ENCODE measurements at regions not wholly inside any gene's neighbourhood (a gene's known extent, or its start where the extent isn't known, plus 50 kb on each side); places are given as distances from the start of the nearest gene placed in this dataset.

DNA sequence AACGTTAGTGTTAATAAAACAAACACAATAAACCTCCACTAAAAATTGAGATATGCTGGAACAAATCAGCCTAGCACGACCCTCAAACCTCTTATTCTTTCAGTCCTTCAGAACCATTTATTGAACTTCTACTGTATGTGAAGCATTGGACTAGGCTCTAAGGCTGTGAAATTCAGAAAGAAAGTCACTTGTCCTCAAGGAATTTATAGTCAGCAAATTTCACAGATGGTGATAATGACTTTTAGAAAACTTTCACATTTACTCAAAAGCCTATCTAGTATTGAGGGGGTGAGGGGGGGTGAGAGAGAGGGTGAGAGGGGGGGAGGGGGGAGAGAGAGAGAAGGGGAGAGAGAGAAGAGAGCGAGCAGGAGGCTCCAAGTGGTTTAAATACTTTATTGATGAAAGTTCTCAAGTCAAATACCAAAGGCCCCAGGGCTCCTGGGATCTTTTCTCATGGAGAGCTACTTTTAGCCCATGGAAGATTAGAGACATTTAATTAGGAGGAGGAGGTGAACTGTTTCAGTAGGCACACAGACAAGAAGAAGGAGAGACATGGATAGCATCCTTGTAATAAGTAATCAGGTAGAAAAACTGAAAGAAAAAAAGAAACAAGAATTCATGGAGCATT, 66.3 kb upstream of the SSX2IP start:
- no TSS peak for BruUV-seq (replicated peaks)
- Histone ChIP-seq H3K4me3 (replicated peaks in 1 of 3; ENCODE audit: insufficient read depth in 1 of 3, low read depth in 1 of 3, low read length in 3 of 3) (no peak overlapping the region), H3K9ac (replicated peaks; ENCODE audit: extremely low read depth, insufficient read depth, low read length) (no peak overlapping the region), H4K20me1 (replicated peaks; ENCODE audit: control insufficient read depth, extremely low read depth, insufficient read depth, low read length) (no peaks in the 10 kb centered on the region), H3K27ac (ENCODE audit: insufficient read depth, low read depth, low read length) (no peak overlapping the region), H3K36me3 (ENCODE audit: control insufficient read depth in 2 of 2, extremely low read depth in 1 of 2, insufficient read depth in 2 of 2, low read length in 2 of 2) (no peaks in the 10 kb centered on the region), H3K27me3 (ENCODE audit: control insufficient read depth in 2 of 2, insufficient read depth in 2 of 2, low read length in 2 of 2) (peaks cover 3 to 12% of the 10 kb centered on the region in 2 experiments), H3K9me3 (replicated peaks; ENCODE audit: control insufficient read depth, insufficient read depth, low read length) (no peaks in the 10 kb centered on the region), H3K4me2 (ENCODE audit: insufficient read depth, low read length) (no peak overlapping the region), H3K79me2 (ENCODE audit: control insufficient read depth, insufficient read depth, low read length) (no peaks in the 10 kb centered on the region), H2AFZ (ENCODE audit: low read depth, low read length) (no peak overlapping the region), H3K9me1 (replicated peaks; ENCODE audit: control insufficient read depth, extremely low read depth, insufficient read depth, low read length) (no peaks in the 10 kb centered on the region), H3K4me1 (ENCODE audit: control insufficient read depth, extremely low read depth, insufficient read depth, low read length) (no peaks in the 10 kb centered on the region)
- DNase-seq (ENCODE audit: low read depth, low spot score) (no peak), FAIRE-seq (no peak)
- CTCF ChIA-PET, result interaction anchor here (0.8 to 4.8 kb wide), 12 partner anchors 10 to 874 kb away, joined by 3 to 76 read pairs (median 6); no protein-coding TSS in a partner anchor
- dilution Hi-C loops (cut with MboI; ENCODE audit: extremely low pct_ligation_motif_present, low sequenced_read_pairs) (no loop called here), intact Hi-C loops (cut with micrococcal nuclease) (no loop called here)
- POLR2A ChIA-PET, result no interaction called here
- TF ChIP-seq GATA2 (IDR thresholded peaks at IDR 0.05; ENCODE audit: insufficient read depth, insufficient read length, low read depth, low read length) (no peak), EZH2 (IDR thresholded peaks at IDR 0.05; ENCODE audit: borderline replicate concordance, low read depth, low read length, severe bottlenecking) (no peak), POLR2A (IDR thresholded peaks at IDR 0.05; ENCODE audit: low read depth, low read length) (no peak)

DNA sequence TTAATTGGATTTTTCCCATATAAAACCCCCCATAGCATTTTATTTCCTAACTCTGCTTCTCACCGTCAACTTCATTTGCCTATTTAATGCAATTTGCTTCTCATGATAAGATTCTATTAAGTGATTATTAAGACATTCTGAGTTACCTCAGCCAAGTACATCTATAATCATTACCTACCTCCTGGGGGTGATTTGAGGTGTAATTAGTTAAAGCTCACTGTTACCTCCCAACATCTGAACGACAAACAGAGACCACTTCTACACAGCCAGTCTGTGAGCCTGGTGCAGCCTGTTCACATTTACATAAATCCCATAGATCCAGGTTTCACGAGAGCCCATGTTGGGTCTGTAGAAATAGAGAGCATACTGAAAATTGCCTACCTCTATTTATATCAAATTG, 65.7 kb upstream of the SSX2IP start:
- Histone ChIP-seq H3K79me2 (ENCODE audit: control insufficient read depth, insufficient read depth, low read length) (no peaks in the 10 kb centered on the region), H3K9ac (replicated peaks; ENCODE audit: extremely low read depth, insufficient read depth, low read length) (no peak overlapping the region), H3K4me3 (replicated peaks in 1 of 3; ENCODE audit: insufficient read depth in 1 of 3, low read depth in 1 of 3, low read length in 3 of 3) (no peak overlapping the region), H2AFZ (ENCODE audit: low read depth, low read length) (no peak overlapping the region), H3K9me1 (replicated peaks; ENCODE audit: control insufficient read depth, extremely low read depth, insufficient read depth, low read length) (no peaks in the 10 kb centered on the region), H3K4me2 (ENCODE audit: insufficient read depth, low read length) (no peak overlapping the region), H4K20me1 (replicated peaks; ENCODE audit: control insufficient read depth, extremely low read depth, insufficient read depth, low read length) (no peaks in the 10 kb centered on the region), H3K27ac (ENCODE audit: insufficient read depth, low read depth, low read length) (no peak overlapping the region), H3K9me3 (replicated peaks; ENCODE audit: control insufficient read depth, insufficient read depth, low read length) (no peaks in the 10 kb centered on the region), H3K4me1 (ENCODE audit: control insufficient read depth, extremely low read depth, insufficient read depth, low read length) (no peaks in the 10 kb centered on the region), H3K36me3 (ENCODE audit: control insufficient read depth in 2 of 2, extremely low read depth in 1 of 2, insufficient read depth in 2 of 2, low read length in 2 of 2) (no peaks in the 10 kb centered on the region), H3K27me3 (ENCODE audit: control insufficient read depth in 2 of 2, insufficient read depth in 2 of 2, low read length in 2 of 2) (peaks cover 4 to 10% of the 10 kb centered on the region in 2 experiments)
- dilution Hi-C loops (cut with MboI; ENCODE audit: extremely low pct_ligation_motif_present, low sequenced_read_pairs), result no loop called here
- no TSS peak for BruUV-seq (replicated peaks)
- intact Hi-C loops (cut with micrococcal nuclease), result no loop called here
- ChIA-PET CTCF (interaction anchor here (1.0 to 4.8 kb wide), 3 partner anchors 32 to 313 kb away, joined by 3 to 76 read pairs (median 3); no protein-coding TSS in a partner anchor), POLR2A (no interaction called here)
- DNase-seq (ENCODE audit: low read depth, low spot score) (no peak), FAIRE-seq (no peak)
- TF ChIP-seq POLR2AphosphoS5 (IDR thresholded peaks at IDR 0.05; ENCODE audit: insufficient read depth, low read depth, low read length) (no peak), FOS (IDR thresholded peaks at IDR 0.05; ENCODE audit: borderline replicate concordance, insufficient read depth, low read length) (no peak), POLR2A (IDR thresholded peaks at IDR 0.05; ENCODE audit: low read depth, low read length) (no peak), EZH2 (IDR thresholded peaks at IDR 0.05; ENCODE audit: borderline replicate concordance, low read depth, low read length, severe bottlenecking) (no peak), GATA2 (IDR thresholded peaks at IDR 0.05; ENCODE audit: insufficient read depth, insufficient read length, low read depth, low read length) (no peak)

All from endothelial cell of umbilical vein (primary cell).